ENCODE measurements at regions not wholly inside any gene's neighbourhood (a gene's known extent, or its start where the extent isn't known, plus 50 kb on each side); places are given as distances from the start of the nearest gene placed in this dataset.

- Histone ChIP-seq H3K4ac (replicated peaks; ENCODE audit: insufficient read length, low read depth, low read length) (no peak overlapping the region), H2BK12ac (ENCODE audit: low read depth, low read length) (no peak overlapping the region), H3K79me1 (ENCODE audit: low read depth, low read length) (no peaks in the 10 kb centered on the region), H3K9me3 (ENCODE audit: insufficient read depth in 2 of 2, low read depth in 1 of 2, low read length in 1 of 2) (peaks cover 2 to 3% of the 10 kb centered on the region in 2 experiments; a peak in 1 of 4 replicates), H3K4me3 (ENCODE audit: extremely low read depth in 1 of 4, insufficient read depth in 2 of 4, low read depth in 3 of 4, low read length in 4 of 4) (no peak overlapping the region), H3K27ac (ENCODE audit: low read depth, low read length) (no peak overlapping the region), H2BK120ac (replicated peaks; ENCODE audit: low read depth, low read length) (no peak overlapping the region), H3K23me2 (ENCODE audit: low read depth, low read length) (no peaks in the 10 kb centered on the region; the same call in 1 of the 2 replicates), H4K8ac (ENCODE audit: extremely low read depth, insufficient read depth, low read length) (no peak overlapping the region), H3K56ac (replicated peaks; ENCODE audit: insufficient read length, low read depth, low read length) (no peak overlapping the region), H3K4me2 (ENCODE audit: insufficient read depth in 1 of 2, low read depth in 2 of 2, low read length in 2 of 2) (no peak overlapping the region), H4K91ac (replicated peaks; ENCODE audit: insufficient read length, low read length) (no peak overlapping the region), H3K79me2 (ENCODE audit: control insufficient read depth in 1 of 2, insufficient read depth in 2 of 2, low read length in 2 of 2) (no peaks in the 10 kb centered on the region), H4K5ac (ENCODE audit: insufficient read length, low read depth, low read length) (no peak overlapping the region), H3K9ac (replicated peaks in 1 of 4; ENCODE audit: extremely low read depth in 1 of 4, low read depth in 3 of 4, low read length in 3 of 4) (no peak overlapping the region), H3K36me3 (ENCODE audit: control insufficient read depth in 2 of 4, insufficient read depth in 4 of 4, low read length in 3 of 4) (no peaks in the 10 kb centered on the region), H2BK15ac (ENCODE audit: low read length) (no peak overlapping the region), H2AK5ac (ENCODE audit: low read depth, low read length) (no peak overlapping the region), H2BK5ac (ENCODE audit: low read depth, low read length) (no peak overlapping the region), H3K4me1 (replicated peaks in 1 of 4; ENCODE audit: control insufficient read depth in 3 of 4, insufficient read depth in 4 of 4, low read length in 3 of 4) (no peaks in the 10 kb centered on the region), H2BK20ac (ENCODE audit: low read length) (no peak overlapping the region), H3K27me3 (replicated peaks in 1 of 4; ENCODE audit: control insufficient read depth in 3 of 4, extremely low read depth in 1 of 4, insufficient read depth in 3 of 4, low read length in 3 of 4) (no peaks in the 10 kb centered on the region), H3K18ac (ENCODE audit: extremely low read depth, low read length) (no peak overlapping the region), H3K14ac (ENCODE audit: insufficient read length) (no peak overlapping the region), H3K23ac (ENCODE audit: insufficient read length) (no peak overlapping the region), H2AFZ (ENCODE audit: low read length) (no peak overlapping the region), H4K20me1 (replicated peaks in 1 of 2; ENCODE audit: control insufficient read depth in 1 of 2, insufficient read depth in 2 of 2, low read length in 2 of 2) (no peaks in the 10 kb centered on the region)
- no peak for DNase-seq (ENCODE audit: low read depth in 1 of 2, low spot score in 2 of 2)
- no peak for FAIRE-seq
- POLR2A ChIA-PET (ENCODE audit: partially characterized antibody): no interaction called here
- WGBS, 2 experiments (ENCODE audit: extremely low coverage in 1 of 2, insufficient coverage in 1 of 2, insufficient read length in 1 of 2, insufficient replicate concordance in 2 of 2, low coverage in 1 of 2, low lambda C conversion rate in 2 of 2, missing lambda C conversion rate in 1 of 2): 95% methylated on average over 2 of the region's 2 CpGs; no CpG with 5 or more reads in 1 of the 2 experiments
- TF ChIP-seq SP4 (IDR thresholded peaks at IDR 0.05; ENCODE audit: low read length) (no peak), GTF2F1 (IDR thresholded peaks at IDR 0.05; ENCODE audit: borderline replicate concordance, low read depth, low read length) (no peak)
- CTCF ChIA-PET (ENCODE audit: partially characterized antibody): no interaction called here
These were observed 477.7 kb upstream of the TPK1 start for GRCh38 chr7:145313551-145313950.
